CD4-positive, alpha-beta T cell (primary cell): ENCODE measurements at regions not wholly inside any gene's neighbourhood (a gene's known extent, or its start where the extent isn't known, plus 50 kb on each side); places are given as distances from the start of the nearest gene placed in this dataset.
"Not testable (repeated sequence)": the region's sequence is repeated elsewhere in the genome, so short reads cannot be mapped to it uniquely, and the experiment has no call there.

ENCODE experiments used
- ATAC-seq: fragments of 200-7000 bp; cut with Tn5 transposase; one replicate; pipeline ENCODE4 v1.10.0; 2022; ENCODE audit warnings: mild to moderate bottlenecking; ENCODE audit not compliant: poor library complexity
- CTCF ChIA-PET: fragments of 350-600 bp; sonication (Branson Sonifier 250); formaldehyde crosslinking; loops from one replicate; lab custom pipeline; 2021; ENCODE audit warnings: antibody characterized with exemption, inconsistent platforms; lab: Charles Lee
- POLR2A ChIA-PET: fragments of 350-600 bp; sonication (Branson Sonifier 250); formaldehyde crosslinking; loops from one replicate; lab custom pipeline; 2021; ENCODE audit warnings: antibody characterized with exemption, inconsistent platforms; lab: Charles Lee
- DNase-seq, 14 experiments: peaks; one replicate each; pipeline ENCODE4 v3.0.0-alpha.2; 2013 to 2020; ENCODE audit warnings: mixed read lengths in 2 of 14
- H3K27ac ChIP-seq, 2 donors: one replicate each; pipeline versions ENCODE4 v1.5.1 to v1.7.0; 2013; ENCODE audit warnings: low read length in 2 of 2, low read depth in 1 of 2, mild to moderate bottlenecking in 1 of 2
- H3K27me3 ChIP-seq, 2 experiments: 1 replicate in 1 of 2; 2 replicates in 1 of 2; pipeline versions ENCODE4 v1.6.1 to v1.7.0; 2013; ENCODE audit warnings: low read length in 2 of 2, control low read depth in 1 of 2, mild to moderate bottlenecking in 1 of 2, moderate library complexity in 1 of 2; ENCODE audit not compliant: insufficient read depth in 2 of 2, control insufficient read depth in 1 of 2
- H3K36me3 ChIP-seq: one replicate; pipeline ENCODE4 v1.6.1; 2013; ENCODE audit warnings: low read length, control low read depth; ENCODE audit not compliant: insufficient read depth
- H3K4me1 ChIP-seq: one replicate; pipeline ENCODE4 v1.6.1; 2013; ENCODE audit warnings: low read length, control low read depth; ENCODE audit not compliant: insufficient read depth
- H3K4me3 ChIP-seq: one replicate; pipeline ENCODE4 v1.5.1; 2013; ENCODE audit warnings: mild to moderate bottlenecking, low read length, moderate library complexity
- H3K9me3 ChIP-seq, 2 experiments: 1 replicate in 1 of 2; 2 replicates in 1 of 2; pipeline versions ENCODE4 v1.6.1 to v1.7.0; 2013; ENCODE audit warnings: low read length in 2 of 2, mild to moderate bottlenecking in 2 of 2, control low read depth in 1 of 2, moderate library complexity in 1 of 2; ENCODE audit not compliant: control insufficient read depth in 1 of 2, insufficient read depth in 1 of 2
- H3K27ac Mint-ChIP-seq: one replicate; pipeline ENCODE4 v1.8.0; 2020; ENCODE audit warnings: mixed read lengths
- H3K27me3 Mint-ChIP-seq: one replicate; pipeline ENCODE4 v1.8.0; 2021; ENCODE audit warnings: mixed read lengths
- H3K36me3 Mint-ChIP-seq: one replicate; pipeline ENCODE4 v1.8.0; 2021; ENCODE audit warnings: low read depth, mixed read lengths
- H3K4me1 Mint-ChIP-seq: one replicate; pipeline ENCODE4 v1.8.0; 2021; ENCODE audit warnings: low read depth, mixed read lengths
- H3K4me3 Mint-ChIP-seq: one replicate; pipeline ENCODE4 v1.8.0; 2020; ENCODE audit warnings: mild to moderate bottlenecking, mixed read lengths
- H3K9me3 Mint-ChIP-seq: one replicate; pipeline ENCODE4 v1.8.0; 2020; ENCODE audit warnings: mixed read lengths
- intact Hi-C, 2 experiments: fragments of 100-400 bp; cut with DNase I in 1 of 2; cut with micrococcal nuclease in 1 of 2; formaldehyde crosslinking; loops; one replicate each; pipeline versions ENCODE4 v1.15.1 to v1.9.0; 2023 to 2025; cut with DNase I, micrococcal nuclease
- TF ChIP-seq, protein P1 (sequence below): fragments of 200-600 bp; IDR thresholded peaks from one replicate; pipeline ENCODE4 v1.8.0; 2022; ENCODE audit warnings: antibody characterized with exemption, mild to moderate bottlenecking

DNA sequence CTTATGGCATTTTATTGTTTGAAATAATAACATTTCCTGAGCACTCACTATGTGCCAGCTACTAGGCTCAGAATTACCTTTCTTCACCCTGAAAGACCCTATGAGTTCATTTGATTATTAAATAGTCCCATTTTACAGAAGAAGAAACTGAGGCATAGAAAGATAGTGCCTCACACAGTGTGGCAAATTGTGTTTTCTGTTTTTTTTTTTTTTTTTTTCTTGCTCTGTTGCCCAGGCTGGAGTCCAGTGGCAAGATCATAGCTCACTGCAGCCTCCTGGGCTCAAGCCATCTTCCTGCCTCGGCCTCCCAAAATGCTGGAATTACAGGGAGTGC lies 59.7 kb upstream of the PTPN1 start:
- TF ChIP-seq, protein P1, sequence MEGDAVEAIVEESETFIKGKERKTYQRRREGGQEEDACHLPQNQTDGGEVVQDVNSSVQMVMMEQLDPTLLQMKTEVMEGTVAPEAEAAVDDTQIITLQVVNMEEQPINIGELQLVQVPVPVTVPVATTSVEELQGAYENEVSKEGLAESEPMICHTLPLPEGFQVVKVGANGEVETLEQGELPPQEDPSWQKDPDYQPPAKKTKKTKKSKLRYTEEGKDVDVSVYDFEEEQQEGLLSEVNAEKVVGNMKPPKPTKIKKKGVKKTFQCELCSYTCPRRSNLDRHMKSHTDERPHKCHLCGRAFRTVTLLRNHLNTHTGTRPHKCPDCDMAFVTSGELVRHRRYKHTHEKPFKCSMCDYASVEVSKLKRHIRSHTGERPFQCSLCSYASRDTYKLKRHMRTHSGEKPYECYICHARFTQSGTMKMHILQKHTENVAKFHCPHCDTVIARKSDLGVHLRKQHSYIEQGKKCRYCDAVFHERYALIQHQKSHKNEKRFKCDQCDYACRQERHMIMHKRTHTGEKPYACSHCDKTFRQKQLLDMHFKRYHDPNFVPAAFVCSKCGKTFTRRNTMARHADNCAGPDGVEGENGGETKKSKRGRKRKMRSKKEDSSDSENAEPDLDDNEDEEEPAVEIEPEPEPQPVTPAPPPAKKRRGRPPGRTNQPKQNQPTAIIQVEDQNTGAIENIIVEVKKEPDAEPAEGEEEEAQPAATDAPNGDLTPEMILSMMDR = no peak
- DNase-seq = no peak
- no peak overlapping the region for H3K4me3 Mint-ChIP-seq
- Histone ChIP-seq H3K4me1 (peaks cover 5% of the 10 kb centered on the region), H3K27ac (no peak overlapping the region), H3K27me3 (peaks cover 0 to 9% of the 10 kb centered on the region in 2 experiments), H3K4me3 (no peak overlapping the region), H3K9me3 (peaks cover 0 to 7% of the 10 kb centered on the region in 2 experiments), H3K36me3 (no peaks in the 10 kb centered on the region)
- no peaks in the 10 kb centered on the region for H3K36me3 Mint-ChIP-seq
- no peaks in the 10 kb centered on the region for H3K9me3 Mint-ChIP-seq
- no peak overlapping the region for H3K27ac Mint-ChIP-seq
- H3K4me1 Mint-ChIP-seq = no peaks in the 10 kb centered on the region
- intact Hi-C loops = no loop called here
- POLR2A ChIA-PET = no interaction called here
- peaks cover 35% of the 10 kb centered on the region for H3K27me3 Mint-ChIP-seq
- no peak for ATAC-seq
- CTCF ChIA-PET = no interaction called here

DNA sequence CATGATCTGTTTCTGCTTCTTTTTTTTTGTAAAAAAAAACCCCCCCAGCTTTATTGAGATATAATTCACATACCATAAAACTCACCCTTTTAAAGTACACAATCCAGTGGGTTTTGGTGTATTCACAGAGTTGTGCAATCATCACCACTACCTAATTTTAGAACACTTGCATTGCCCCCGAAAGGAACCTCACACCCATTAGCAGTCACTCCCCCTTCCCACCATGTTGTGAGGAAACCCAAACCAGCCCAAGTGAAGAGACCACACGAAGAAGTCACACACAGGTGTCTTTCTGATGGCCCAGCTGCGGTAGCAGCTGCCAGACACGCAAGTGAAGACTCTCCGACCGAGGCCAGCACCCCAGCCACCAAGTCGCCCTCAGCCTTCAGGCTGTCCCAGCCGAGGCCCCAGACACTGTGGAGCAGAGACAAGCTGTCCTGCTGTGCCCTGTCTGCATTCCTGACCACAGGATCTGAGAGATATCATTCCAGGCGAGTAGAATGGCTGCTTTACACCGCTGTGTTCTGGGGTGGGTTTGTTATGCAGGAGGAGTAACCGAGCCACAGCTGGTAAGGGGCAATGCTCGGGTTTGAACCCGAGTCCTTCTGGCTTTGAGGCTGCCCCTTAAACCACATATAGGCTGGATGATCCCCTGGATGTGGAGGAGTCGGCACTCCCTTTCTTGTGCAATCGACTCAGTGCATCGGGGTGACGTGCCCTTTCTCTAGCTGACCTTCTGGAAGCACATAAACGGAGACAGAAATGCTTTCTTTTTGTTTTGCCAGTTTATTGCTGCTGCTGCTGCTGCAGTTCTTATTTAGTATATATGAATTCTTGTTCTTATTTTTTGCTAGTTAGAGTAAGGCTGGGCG lies 59.1 kb upstream of the PTPN1 start:
- Mint-ChIP-seq H3K36me3 (no peaks in the 10 kb centered on the region), H3K27me3 (peaks cover 35% of the 10 kb centered on the region), H3K9me3 (no peaks in the 10 kb centered on the region), H3K4me3 (no peak overlapping the region), H3K27ac (no peak overlapping the region), H3K4me1 (no peaks in the 10 kb centered on the region)
- no peak overlapping the region for H3K27ac ChIP-seq
- ATAC-seq = no peak
- no peak overlapping the region for H3K4me3 ChIP-seq
- intact Hi-C loops = no loop called here
- TF ChIP-seq, protein P1 = no peak
- ChIA-PET CTCF (no interaction called here), POLR2A (no interaction called here)
- peaks cover 5% of the 10 kb centered on the region for H3K4me1 ChIP-seq
- peak in 3 of 14 experiments; percentile 29 to 49 (median 43) for DNase-seq
- peaks cover 0 to 12% of the 10 kb centered on the region in 2 experiments for H3K27me3 ChIP-seq
- no peaks in the 10 kb centered on the region for H3K36me3 ChIP-seq
- H3K9me3 ChIP-seq = peaks cover 0 to 7% of the 10 kb centered on the region in 2 experiments

DNA sequence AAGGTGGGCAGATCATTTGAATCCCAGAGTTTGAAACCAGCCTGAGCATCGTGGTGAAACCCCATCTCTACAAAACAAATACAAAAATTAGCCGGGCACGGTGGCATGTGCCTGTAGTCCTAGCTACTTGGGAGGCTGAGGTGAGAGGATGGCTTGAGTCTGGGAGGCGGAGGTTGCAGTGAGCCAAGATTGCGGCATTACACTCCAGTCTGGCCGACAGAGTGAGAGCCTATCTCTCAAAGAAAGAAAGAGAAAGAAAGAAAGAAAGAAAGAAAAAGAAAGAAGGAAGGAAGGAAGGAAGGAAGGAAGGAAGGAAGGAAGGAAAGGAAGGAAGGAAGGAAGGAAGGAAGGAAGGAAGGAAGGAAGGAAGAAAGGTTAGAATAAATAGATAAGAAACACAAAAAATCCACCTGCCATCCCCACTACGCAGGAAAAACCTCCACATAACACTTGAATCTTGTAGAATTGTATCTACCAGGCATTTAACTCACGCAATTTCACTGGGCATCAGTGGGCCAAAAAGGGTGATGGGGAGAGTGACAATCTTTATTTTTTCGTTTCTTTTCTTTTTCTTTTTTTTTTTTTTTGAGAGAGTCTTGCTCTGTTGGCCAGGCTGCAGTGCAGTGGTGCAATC lies 58.3 kb upstream of the PTPN1 start:
- CTCF ChIA-PET, H3K4me3 Mint-ChIP-seq, ATAC-seq, intact Hi-C loops, H3K9me3 ChIP-seq, H3K36me3 ChIP-seq, H3K4me1 Mint-ChIP-seq, H3K27ac ChIP-seq, H3K4me3 ChIP-seq, H3K36me3 Mint-ChIP-seq, POLR2A ChIA-PET, H3K27ac Mint-ChIP-seq, H3K9me3 Mint-ChIP-seq, DNase-seq, H3K4me1 ChIP-seq: not testable (repeated sequence)
- H3K27me3 ChIP-seq = peaks cover 0 to 12% of the 10 kb centered on the region in 2 experiments
- peaks cover 35% of the 10 kb centered on the region for H3K27me3 Mint-ChIP-seq
